HEK293 (cell line): ENCODE measurements at regions not wholly inside any gene's neighbourhood (a gene's known extent, or its start where the extent isn't known, plus 50 kb on each side); places are given as distances from the start of the nearest gene placed in this dataset.
A peak's percentile ranks its signal among the peaks of the same experiment; 100 is the strongest.

Source experiments
- CTCF ChIA-PET: fragments of 350-600 bp; formaldehyde crosslinking; extraction: SDS; loops from one replicate; lab custom pipeline; 2021; ENCODE audit warnings: antibody characterized with exemption; lab: Yijun Ruan, JAX
- POLR2A ChIA-PET: fragments of 300-600 bp; formaldehyde crosslinking; extraction: SDS; loops from one replicate; lab custom pipeline; 2020; ENCODE audit warnings: antibody characterized with exemption, inconsistent platforms; lab: Yijun Ruan, JAX
- H3K27ac ChIP-seq: fragments of 200-500 bp; sonication (Bioruptor generic); 2 replicates; pipeline ENCODE4 v1.5.1; 2014; ENCODE audit warnings: low read depth, low read length, control low read depth, inconsistent platforms; ENCODE audit errors: extremely low read depth
- H3K36me3 ChIP-seq, 2 experiments: fragments of 200-500 bp in 1 of 2; sonication (Bioruptor generic) in 1 of 2; 1 replicate in 1 of 2; 2 replicates in 1 of 2; pipeline ENCODE4 v1.5.1; 2014 to 2017; ENCODE audit warnings: inconsistent platforms in 2 of 2, low read length in 2 of 2; ENCODE audit not compliant: control insufficient read depth in 2 of 2, insufficient read depth in 1 of 2
- H3K4me1 ChIP-seq: fragments of 200-500 bp; sonication (Bioruptor generic); 2 replicates; pipeline ENCODE4 v1.5.1; 2014; ENCODE audit warnings: mild to moderate bottlenecking, low read length, inconsistent platforms; ENCODE audit not compliant: control insufficient read depth, insufficient read depth
- H3K4me3 ChIP-seq: 2 replicates; pipeline ENCODE4 v1.5.1; 2011; ENCODE audit warnings: low read depth, mild to moderate bottlenecking, control low read depth, low read length, moderate library complexity
- H3K9me3 ChIP-seq: fragments of 200-500 bp; sonication (Bioruptor generic); 2 replicates; pipeline ENCODE4 v1.5.1; 2014; ENCODE audit warnings: low read depth, low read length, inconsistent platforms; ENCODE audit not compliant: control insufficient read depth, insufficient read depth
- BCL11A ChIP-seq: fragments of 450-650 bp; formaldehyde crosslinking; IDR thresholded peaks from 2 replicates; pipeline ENCODE4 v1.5.1; 2016; ENCODE audit warnings: low read depth, missing biosample characterization, missing genetic modification characterization
- EGR2 ChIP-seq: fragments of 450-650 bp; formaldehyde crosslinking; IDR thresholded peaks from 2 replicates; pipeline ENCODE4 v1.5.1; 2016; ENCODE audit warnings: low read depth, missing biosample characterization, missing genetic modification characterization
- ELK4 ChIP-seq: IDR thresholded peaks from 2 replicates; pipeline ENCODE4 v1.6.1; 2011; ENCODE audit warnings: mild to moderate bottlenecking, low read depth, low read length, borderline replicate concordance
- PRDM10 ChIP-seq: fragments of 450-650 bp; formaldehyde crosslinking; IDR thresholded peaks from 2 replicates; pipeline ENCODE4 v1.5.1; 2016; ENCODE audit warnings: missing biosample characterization, missing genetic modification characterization
- PRDM4 ChIP-seq: fragments of 450-650 bp; formaldehyde crosslinking; IDR thresholded peaks from 2 replicates; pipeline ENCODE4 v1.5.1; 2017; ENCODE audit warnings: missing biosample characterization, missing genetic modification characterization
- TCF7L2 ChIP-seq: IDR thresholded peaks from 2 replicates; pipeline ENCODE4 v1.6.1; 2011; ENCODE audit warnings: low read depth, mild to moderate bottlenecking, inconsistent platforms, low read length, moderate library complexity, borderline replicate concordance
- ZBTB20 ChIP-seq: fragments of 450-650 bp; formaldehyde crosslinking; IDR thresholded peaks from 2 replicates; pipeline ENCODE4 v1.5.1; 2016; ENCODE audit warnings: missing biosample characterization, missing genetic modification characterization
- ZNF121 ChIP-seq: fragments of 450-650 bp; formaldehyde crosslinking; IDR thresholded peaks from 2 replicates; pipeline ENCODE4 v1.5.1; 2016; ENCODE audit warnings: missing biosample characterization, missing genetic modification characterization
- ZNF140 ChIP-seq: fragments of 450-650 bp; formaldehyde crosslinking; IDR thresholded peaks from 2 replicates; pipeline ENCODE4 v1.5.1; 2016; ENCODE audit warnings: missing biosample characterization, missing genetic modification characterization
- ZNF169 ChIP-seq: fragments of 450-650 bp; formaldehyde crosslinking; IDR thresholded peaks from 2 replicates; pipeline ENCODE4 v1.5.1; 2016; ENCODE audit warnings: missing biosample characterization, missing genetic modification characterization
- ZNF221 ChIP-seq: fragments of 450-650 bp; formaldehyde crosslinking; IDR thresholded peaks from 2 replicates; pipeline ENCODE4 v1.5.1; 2017; ENCODE audit warnings: missing biosample characterization, missing genetic modification characterization, borderline replicate concordance
- ZNF23 ChIP-seq: fragments of 450-650 bp; formaldehyde crosslinking; IDR thresholded peaks from 2 replicates; pipeline ENCODE4 v1.5.1; 2016; ENCODE audit warnings: missing biosample characterization, missing genetic modification characterization, borderline replicate concordance
- ZNF311 ChIP-seq: fragments of 450-650 bp; formaldehyde crosslinking; IDR thresholded peaks from 2 replicates; pipeline ENCODE4 v1.5.1; 2017; ENCODE audit warnings: missing biosample characterization, missing genetic modification characterization, borderline replicate concordance
- ZNF354C ChIP-seq: fragments of 450-650 bp; formaldehyde crosslinking; IDR thresholded peaks from 2 replicates; pipeline ENCODE4 v1.5.1; 2016; ENCODE audit warnings: missing biosample characterization, missing genetic modification characterization, low read depth, borderline replicate concordance
- ZNF366 ChIP-seq: fragments of 450-650 bp; formaldehyde crosslinking; conservative IDR thresholded peaks from 2 replicates; pipeline ENCODE4 v1.5.1; 2016; ENCODE audit warnings: missing biosample characterization, missing genetic modification characterization
- ZNF488 ChIP-seq: fragments of 450-650 bp; formaldehyde crosslinking; IDR thresholded peaks from 2 replicates; pipeline ENCODE4 v1.5.1; 2016; ENCODE audit warnings: missing biosample characterization, missing genetic modification characterization
- ZNF580 ChIP-seq: fragments of 450-650 bp; formaldehyde crosslinking; IDR thresholded peaks from 2 replicates; pipeline ENCODE4 v1.5.1; 2016; ENCODE audit warnings: missing biosample characterization, missing genetic modification characterization
- ZNF610 ChIP-seq: fragments of 450-650 bp; formaldehyde crosslinking; IDR thresholded peaks from 2 replicates; pipeline ENCODE4 v1.5.1; 2016; ENCODE audit warnings: missing biosample characterization, missing genetic modification characterization, borderline replicate concordance

GRCh38 chr1:221085701-221086375 is 206.6 kb downstream of the HLX start (continued):
- TF ChIP-seq ZNF488 (tag by site-specific recombination) (peak; percentile 53; the same call in 1 of the 2 replicates), PRDM10 (no peak), ZNF221 (tag by site-specific recombination) (no peak), ZNF354C (tag by site-specific recombination) (no peak), ZNF311 (tag by site-specific recombination) (no peak), EGR2 (no peak), ELK4 (no peak), ZBTB20 (tag by site-specific recombination) (no peak), ZNF610 (peak; percentile 25; the same call in 1 of the 2 replicates), ZNF366 (0 out of 2 replicates have a peak, but pooled peaks have one; percentile 10), ZNF140 (tag by site-specific recombination) (peak; percentile 58; the same call in 1 of the 2 replicates), ZNF23 (tag by site-specific recombination) (no peak), ZNF580 (tag by site-specific recombination) (peak; percentile 29; the same call in 1 of the 2 replicates), PRDM4 (peak; percentile 51; the same call in 1 of the 2 replicates), ZNF121 (tag by site-specific recombination) (no peak), TCF7L2 (no peak), ZNF169 (no peak)
- TF ChIP-seq, all 188 proteins: peak for 28

- Histone ChIP-seq H3K4me3 (no peak overlapping the region), H3K27ac (no peak overlapping the region), H3K36me3 (no peaks in the 10 kb centered on the region), H3K4me1 (no peaks in the 10 kb centered on the region), H3K9me3 (no peaks in the 10 kb centered on the region)
- POLR2A ChIA-PET = no interaction called here
- CTCF ChIA-PET = no interaction called here
- TF ChIP-seq PRDM10 = no peak
- no peak for TF ChIP-seq BCL11A (tag by site-specific recombination)
Observed at GRCh38 chr1:221087919-221088318, 208.7 kb downstream of the HLX start.
